ENCODE measurements at regions not wholly inside any gene's neighbourhood (a gene's known extent, or its start where the extent isn't known, plus 50 kb on each side); places are given as distances from the start of the nearest gene placed in this dataset.

- Histone ChIP-seq H3K9me3 (no peaks in the 10 kb centered on the region), H3K27ac (no peak overlapping the region), H3K4me3 (no peak overlapping the region), H3K27me3 (no peaks in the 10 kb centered on the region), H3K4me1 (no peaks in the 10 kb centered on the region), H3K36me3 (no peaks in the 10 kb centered on the region)
- intact Hi-C loops (cut with DNase I; ENCODE audit: low total_unique reads) (no loop called here), in situ Hi-C loops (cut with MboI; ENCODE audit: low pct_ligation_motif_present in 1 of 4, low pct_unique_long_range_greater_than_20kb in 1 of 4, low sequenced_read_pairs in 3 of 4) (no loop called here)
- WGBS, 2 donors (ENCODE audit: low coverage in 1 of 2): 9 to 21% methylated on average over 4 to 8 of the region's 8 CpGs
- DNase-seq: peak; percentile 58
- TF ChIP-seq CTCF (IDR thresholded peaks at IDR 0.05): peak; percentile 74 to 85 (median 80)
- no peak for TF ChIP-seq POLR2AphosphoS5 (IDR thresholded peaks at IDR 0.05)
Observed at GRCh38 chr3:118628704-118629341, 405.8 kb downstream of the IGSF11 start.

GRCh38 chr3:118629821-118630220 is 404.8 kb downstream of the IGSF11 start:
- H3K36me3 ChIP-seq: no peaks in the 10 kb centered on the region
- no peak overlapping the region for H3K27ac ChIP-seq
- WGBS, 2 donors (ENCODE audit: low coverage in 1 of 2): 78 to 88% methylated on average over 1 to 2 of the region's 2 CpGs
- no peaks in the 10 kb centered on the region for H3K27me3 ChIP-seq
- no peaks in the 10 kb centered on the region for H3K9me3 ChIP-seq
- no peak for DNase-seq
- in situ Hi-C loops (cut with MboI; ENCODE audit: low pct_ligation_motif_present in 1 of 4, low pct_unique_long_range_greater_than_20kb in 1 of 4, low sequenced_read_pairs in 3 of 4): no loop called here
- H3K4me3 ChIP-seq: no peak overlapping the region
- TF ChIP-seq CTCF (IDR thresholded peaks at IDR 0.05) (no peak), POLR2A (IDR thresholded peaks at IDR 0.05) (no peak), POLR2AphosphoS5 (IDR thresholded peaks at IDR 0.05) (no peak), EP300 (IDR thresholded peaks at IDR 0.05; ENCODE audit: low read depth) (no peak)
- intact Hi-C loops (cut with DNase I; ENCODE audit: low total_unique reads): no loop called here
- no peaks in the 10 kb centered on the region for H3K4me1 ChIP-seq

- Histone ChIP-seq H3K4me3 (no peak overlapping the region), H3K4me1 (no peaks in the 10 kb centered on the region), H3K27me3 (no peaks in the 10 kb centered on the region), H3K36me3 (no peaks in the 10 kb centered on the region), H3K9me3 (no peaks in the 10 kb centered on the region), H3K27ac (no peak overlapping the region)
- intact Hi-C loops (cut with DNase I; ENCODE audit: low total_unique reads): no loop called here
- TF ChIP-seq EP300 (IDR thresholded peaks at IDR 0.05; ENCODE audit: low read depth) (no peak), POLR2AphosphoS5 (IDR thresholded peaks at IDR 0.05) (no peak), POLR2A (IDR thresholded peaks at IDR 0.05) (no peak), CTCF (IDR thresholded peaks at IDR 0.05) (no peak)
- DNase-seq: no peak
- WGBS, 2 donors (ENCODE audit: low coverage in 1 of 2): 20 to 25% methylated on average over 1 of the region's 1 CpG
- in situ Hi-C loops (cut with MboI; ENCODE audit: low pct_ligation_motif_present in 1 of 4, low pct_unique_long_range_greater_than_20kb in 1 of 4, low sequenced_read_pairs in 3 of 4): no loop called here
Observed at GRCh38 chr3:118635711-118636110, 398.9 kb downstream of the IGSF11 start.

- in situ Hi-C loops (cut with MboI; ENCODE audit: low pct_ligation_motif_present in 1 of 4, low pct_unique_long_range_greater_than_20kb in 1 of 4, low sequenced_read_pairs in 3 of 4): no loop called here
Observed at GRCh38 chr3:118636841-118637240, 397.8 kb downstream of the IGSF11 start.

More at GRCh38 chr3:118636841-118637240, 397.8 kb downstream of the IGSF11 start:
- WGBS, 2 donors (ENCODE audit: low coverage in 1 of 2): 50 to 57% methylated on average over 4 of the region's 4 CpGs
- DNase-seq: no peak
- H3K9me3 ChIP-seq: no peaks in the 10 kb centered on the region
- H3K27me3 ChIP-seq: no peaks in the 10 kb centered on the region
- TF ChIP-seq EP300 (IDR thresholded peaks at IDR 0.05; ENCODE audit: low read depth) (no peak), POLR2AphosphoS5 (IDR thresholded peaks at IDR 0.05) (no peak), CTCF (IDR thresholded peaks at IDR 0.05) (no peak), POLR2A (IDR thresholded peaks at IDR 0.05) (no peak)
- no peak overlapping the region for H3K27ac ChIP-seq
- no peaks in the 10 kb centered on the region for H3K36me3 ChIP-seq
- H3K4me1 ChIP-seq: no peaks in the 10 kb centered on the region
- intact Hi-C loops (cut with DNase I; ENCODE audit: low total_unique reads): no loop called here
- no peak overlapping the region for H3K4me3 ChIP-seq

Measured in transverse colon (tissue), 4 donors.